GM12873 (cell line): ENCODE measurements at regions not wholly inside any gene's neighbourhood (a gene's known extent, or its start where the extent isn't known, plus 50 kb on each side); places are given as distances from the start of the nearest gene placed in this dataset.

Source experiments
- CTCF ChIP-seq: IDR thresholded peaks from 2 replicates; pipeline ENCODE4 v1.5.1; 2012; ENCODE audit warnings: low read depth, mild to moderate bottlenecking, moderate library complexity, low read length, control low read depth; ENCODE audit not compliant: insufficient read depth; ENCODE audit errors: missing control alignments

GRCh38 chr2:217336694-217337093, 476.8 kb upstream of the TNP1 start:
- TF ChIP-seq CTCF = no peak

- TF ChIP-seq CTCF = no peak
Measured at GRCh38 chr2:217335341-217335966, 475.6 kb upstream of the TNP1 start.

GRCh38 chr2:217334561-217334960, 474.7 kb upstream of the TNP1 start:
- no peak for TF ChIP-seq CTCF

GRCh38 chr2:217332866-217333265, 473.0 kb upstream of the TNP1 start:
- TF ChIP-seq CTCF = no peak

- TF ChIP-seq CTCF = no peak
Measured at GRCh38 chr2:217332417-217332791, 472.5 kb upstream of the TNP1 start.

GRCh38 chr2:217331523-217332416, 471.9 kb upstream of the TNP1 start:
- no peak for TF ChIP-seq CTCF

- TF ChIP-seq CTCF = no peak
Measured at GRCh38 chr2:217330647-217331046, 470.8 kb upstream of the TNP1 start.
